ENCODE measurements at regions not wholly inside any gene's neighbourhood (a gene's known extent, or its start where the extent isn't known, plus 50 kb on each side); places are given as distances from the start of the nearest gene placed in this dataset.
A peak's percentile ranks its signal among the peaks of the same experiment; 100 is the strongest.

- Histone ChIP-seq H3K27me3 (ENCODE audit: control insufficient read depth, insufficient read depth, low read length) (no peaks in the 10 kb centered on the region), H3K4me3 (ENCODE audit: low read depth, low read length) (no peak overlapping the region), H3K36me3 (ENCODE audit: control insufficient read depth, insufficient read depth, low read length) (no peaks in the 10 kb centered on the region)
- no peak for TF ChIP-seq CTCF (IDR thresholded peaks at IDR 0.05; ENCODE audit: insufficient read depth, low read length, severe bottlenecking)
- FAIRE-seq: peak; percentile 13
- no peak for DNase-seq (ENCODE audit: low read depth)
Measured at GRCh38 chr16:73483934-73484711, 436.2 kb upstream of the ZFHX3 start.

GRCh38 chr16:73483076-73483791 lies 435.3 kb upstream of the ZFHX3 start:
- DNase-seq (ENCODE audit: low read depth) (no peak), FAIRE-seq (no peak)
- Histone ChIP-seq H3K4me3 (ENCODE audit: low read depth, low read length) (no peak overlapping the region), H3K36me3 (ENCODE audit: control insufficient read depth, insufficient read depth, low read length) (no peaks in the 10 kb centered on the region), H3K27me3 (ENCODE audit: control insufficient read depth, insufficient read depth, low read length) (no peaks in the 10 kb centered on the region)
- TF ChIP-seq CTCF (IDR thresholded peaks at IDR 0.05; ENCODE audit: insufficient read depth, low read length, severe bottlenecking): no peak

- Histone ChIP-seq H3K27me3 (ENCODE audit: control insufficient read depth, insufficient read depth, low read length) (no peaks in the 10 kb centered on the region), H3K4me3 (ENCODE audit: low read depth, low read length) (no peak overlapping the region), H3K36me3 (ENCODE audit: control insufficient read depth, insufficient read depth, low read length) (no peaks in the 10 kb centered on the region)
- FAIRE-seq: no peak
- DNase-seq (ENCODE audit: low read depth): no peak
- TF ChIP-seq CTCF (IDR thresholded peaks at IDR 0.05; ENCODE audit: insufficient read depth, low read length, severe bottlenecking): no peak
Measured at GRCh38 chr16:73482310-73482709, 434.4 kb upstream of the ZFHX3 start.

- no peaks in the 10 kb centered on the region for H3K27me3 ChIP-seq (ENCODE audit: control insufficient read depth, insufficient read depth, low read length)
- H3K36me3 ChIP-seq (ENCODE audit: control insufficient read depth, insufficient read depth, low read length): no peaks in the 10 kb centered on the region
- H3K4me3 ChIP-seq (ENCODE audit: low read depth, low read length): no peak overlapping the region
- FAIRE-seq: no peak
- no peak for TF ChIP-seq CTCF (IDR thresholded peaks at IDR 0.05; ENCODE audit: insufficient read depth, low read length, severe bottlenecking)
- DNase-seq (ENCODE audit: low read depth): no peak
Measured at GRCh38 chr16:73480381-73480780, 432.5 kb upstream of the ZFHX3 start.

- FAIRE-seq (no peak), DNase-seq (ENCODE audit: low read depth) (no peak)
- Histone ChIP-seq H3K27me3 (ENCODE audit: control insufficient read depth, insufficient read depth, low read length) (no peaks in the 10 kb centered on the region), H3K36me3 (ENCODE audit: control insufficient read depth, insufficient read depth, low read length) (no peaks in the 10 kb centered on the region), H3K4me3 (ENCODE audit: low read depth, low read length) (no peak overlapping the region)
- TF ChIP-seq CTCF (IDR thresholded peaks at IDR 0.05; ENCODE audit: insufficient read depth, low read length, severe bottlenecking): no peak
Measured at GRCh38 chr16:73473713-73474112, 425.8 kb upstream of the ZFHX3 start.
